Endothelial cell of umbilical vein (primary cell): ENCODE measurements at regions not wholly inside any gene's neighbourhood (a gene's known extent, or its start where the extent isn't known, plus 50 kb on each side); places are given as distances from the start of the nearest gene placed in this dataset.

Experiments used
- BruUV-seq: library from RNA; stranded (reverse); fragments of 400-500 nt; replicated peaks from 2 replicates; lab custom pipeline; 2021; lab: Mats Ljungman, UMichigan
- CTCF ChIA-PET: fragments of 300-600, 350-600 bp; sonication (Branson Sonifier 250); formaldehyde crosslinking; loops from one replicate; lab custom pipeline; 2021; ENCODE audit warnings: antibody characterized with exemption, inconsistent platforms; lab: Charles Lee
- POLR2A ChIA-PET: fragments of 300-600, 350-600 bp; sonication (Branson Sonifier 250); formaldehyde crosslinking; loops from one replicate; lab custom pipeline; 2021; ENCODE audit warnings: antibody characterized with exemption, inconsistent platforms; lab: Charles Lee
- DNase-seq: peaks from one replicate; pipeline ENCODE4 v3.0.0-alpha.2; 2011; ENCODE audit warnings: low read depth, low spot score
- FAIRE-seq: peaks from 2 replicates; lab custom pipeline; 2011; peaks lifted over from hg19 to GRCh38; lab: Jason Lieb, UNC
- H2AFZ ChIP-seq: 2 replicates; pipeline ENCODE4 v1.6.0; 2012; ENCODE audit warnings: low read depth, low read length, control low read depth, inconsistent platforms
- H3K27ac ChIP-seq: 2 replicates; pipeline ENCODE4 v1.5.1; 2011; ENCODE audit warnings: low read depth, mild to moderate bottlenecking, control low read depth, low read length, moderate library complexity; ENCODE audit not compliant: insufficient read depth
- H3K27me3 ChIP-seq, 2 experiments: 2 replicates each; pipeline versions ENCODE4 v1.6.0 to v1.6.1; 2011; ENCODE audit warnings: low read length in 2 of 2, mixed read lengths in 1 of 2; ENCODE audit not compliant: control insufficient read depth in 2 of 2, insufficient read depth in 2 of 2
- H3K36me3 ChIP-seq, 2 experiments: 2 replicates in 1 of 2; 3 replicates in 1 of 2; pipeline ENCODE4 v1.5.1; 2011; ENCODE audit warnings: low read length in 2 of 2, mild to moderate bottlenecking in 1 of 2, moderate library complexity in 1 of 2; ENCODE audit not compliant: control insufficient read depth in 2 of 2, insufficient read depth in 2 of 2; ENCODE audit errors: extremely low read depth in 1 of 2
- H3K4me1 ChIP-seq: 3 replicates; pipeline ENCODE4 v1.5.1; 2011; ENCODE audit warnings: mild to moderate bottlenecking, low read length; ENCODE audit not compliant: control insufficient read depth, insufficient read depth; ENCODE audit errors: extremely low read depth
- H3K4me2 ChIP-seq: 2 replicates; pipeline ENCODE4 v1.6.1; 2011; ENCODE audit warnings: low read length, control low read depth, mixed read lengths; ENCODE audit not compliant: insufficient read depth
- H3K4me3 ChIP-seq, 3 experiments: fragments of 200-600 bp in 1 of 3; sonication (generic), shearing (Covaris generic) in 1 of 3; replicated peaks in 1 of 3; 2 replicates each; pipeline ENCODE4 v1.5.1; 2011 to 2016; ENCODE audit warnings: control low read depth in 3 of 3, low read length in 3 of 3, mild to moderate bottlenecking in 2 of 3, inconsistent platforms in 1 of 3, low read depth in 1 of 3, moderate library complexity in 1 of 3; ENCODE audit not compliant: insufficient read depth in 1 of 3
- H3K79me2 ChIP-seq: 2 replicates; pipeline ENCODE4 v1.6.0; 2012; ENCODE audit warnings: low read length, inconsistent platforms; ENCODE audit not compliant: control insufficient read depth, insufficient read depth
- H3K9ac ChIP-seq: replicated peaks from 2 replicates; pipeline ENCODE3; 2011; ENCODE audit warnings: low read length, control low read depth; ENCODE audit not compliant: insufficient read depth; ENCODE audit errors: extremely low read depth
- H3K9me1 ChIP-seq: replicated peaks from 3 replicates; pipeline ENCODE4 v1.6.0; 2011; ENCODE audit warnings: mild to moderate bottlenecking, low read length; ENCODE audit not compliant: control insufficient read depth, insufficient read depth; ENCODE audit errors: extremely low read depth
- H3K9me3 ChIP-seq: replicated peaks from 2 replicates; pipeline ENCODE4 v1.5.1; 2012; ENCODE audit warnings: low read length, inconsistent platforms; ENCODE audit not compliant: control insufficient read depth, insufficient read depth
- H4K20me1 ChIP-seq: replicated peaks from 2 replicates; pipeline ENCODE3; 2011; ENCODE audit warnings: mild to moderate bottlenecking, low read length; ENCODE audit not compliant: control insufficient read depth, insufficient read depth; ENCODE audit errors: extremely low read depth
- CTCF ChIP-seq, 2 donors: IDR thresholded peaks; 1 replicate in 1 of 2; 2 replicates in 1 of 2; pipeline ENCODE4 v1.5.1; 2011; ENCODE audit warnings: low read length in 2 of 2, mild to moderate bottlenecking in 2 of 2, moderate library complexity in 2 of 2, control low read depth in 1 of 2, inconsistent platforms in 1 of 2, low read depth in 1 of 2; ENCODE audit not compliant: insufficient read depth in 1 of 2; ENCODE audit errors: extremely low read depth in 1 of 2
- EZH2 ChIP-seq: IDR thresholded peaks from 2 replicates; pipeline ENCODE4 v1.6.1; 2012; ENCODE audit warnings: borderline replicate concordance, low read depth, mild to moderate bottlenecking, moderate library complexity, low read length, inconsistent platforms; ENCODE audit not compliant: severe bottlenecking
- FOS ChIP-seq: IDR thresholded peaks from 2 replicates; pipeline ENCODE4 v1.6.1; 2011; ENCODE audit warnings: mild to moderate bottlenecking, low read length, moderate library complexity, borderline replicate concordance; ENCODE audit not compliant: insufficient read depth
- GATA2 ChIP-seq: IDR thresholded peaks from 2 replicates; pipeline ENCODE4 v1.7.0; 2011; ENCODE audit warnings: low read depth, mild to moderate bottlenecking, moderate library complexity, mixed read lengths, low read length; ENCODE audit not compliant: insufficient read length, insufficient read depth
- JUN ChIP-seq: IDR thresholded peaks from 2 replicates; pipeline ENCODE4 v1.6.1; 2011; ENCODE audit warnings: borderline replicate concordance, low read depth; ENCODE audit not compliant: insufficient read length, insufficient read depth
- MYC ChIP-seq: IDR thresholded peaks from one replicate; pipeline ENCODE4 v1.6.1; 2011; ENCODE audit warnings: mild to moderate bottlenecking, low read depth, low read length
- POLR2A ChIP-seq: IDR thresholded peaks from 2 replicates; pipeline ENCODE4 v1.6.1; 2012; ENCODE audit warnings: low read depth, mild to moderate bottlenecking, control low read depth, low read length
- POLR2AphosphoS5 ChIP-seq: IDR thresholded peaks from 2 replicates; pipeline ENCODE4 v1.6.1; 2012; ENCODE audit warnings: low read depth, mild to moderate bottlenecking, control low read depth, low read length, moderate library complexity; ENCODE audit not compliant: insufficient read depth
- dilution Hi-C: fragments of 300-500 bp; cut with MboI; formaldehyde crosslinking; loops from one replicate; pipeline ENCODE4 v1.15.0; 2019; ENCODE audit warnings: low sequenced_read_pairs; ENCODE audit not compliant: extremely low pct_ligation_motif_present
- intact Hi-C: fragments of 100-400 bp; cut with micrococcal nuclease; formaldehyde crosslinking; loops from one replicate; pipeline ENCODE4 v1.10.0; 2022
- TF ChIP-seq, protein P1 (sequence below): IDR thresholded peaks from 2 replicates; pipeline ENCODE4 v1.6.1; 2011; ENCODE audit not compliant: insufficient read depth, insufficient read length

- H3K9me1 ChIP-seq = no peaks in the 10 kb centered on the region
- H3K4me2 ChIP-seq = no peak overlapping the region
- DNase-seq = no peak
- no peak for FAIRE-seq
- ChIA-PET CTCF (no interaction called here), POLR2A (no interaction called here)
- no peaks in the 10 kb centered on the region for H3K27me3 ChIP-seq
- dilution Hi-C loops (no loop called here), intact Hi-C loops (no loop called here)
- no peak for TF ChIP-seq POLR2A
- peaks cover 2% of the 10 kb centered on the region for H3K9me3 ChIP-seq
- no peak overlapping the region for H2AFZ ChIP-seq
- no peak overlapping the region for H3K4me3 ChIP-seq
- no peak overlapping the region for H3K9ac ChIP-seq
- no peak overlapping the region for H3K27ac ChIP-seq
- no TSS peak for BruUV-seq
- H4K20me1 ChIP-seq = no peaks in the 10 kb centered on the region
- H3K79me2 ChIP-seq = no peaks in the 10 kb centered on the region
- H3K36me3 ChIP-seq = no peaks in the 10 kb centered on the region
- H3K4me1 ChIP-seq = no peaks in the 10 kb centered on the region
These were observed 915.6 kb downstream of the TRHDE start for GRCh38 chr12:73187765-73188164.

- no peak for FAIRE-seq
- POLR2A ChIA-PET = no interaction called here
- Histone ChIP-seq H3K79me2 (no peaks in the 10 kb centered on the region), H4K20me1 (no peaks in the 10 kb centered on the region), H3K27me3 (no peaks in the 10 kb centered on the region), H3K27ac (no peak overlapping the region), H2AFZ (no peak overlapping the region), H3K4me1 (no peaks in the 10 kb centered on the region), H3K9me1 (no peaks in the 10 kb centered on the region), H3K36me3 (no peaks in the 10 kb centered on the region), H3K4me3 (no peak overlapping the region), H3K4me2 (no peak overlapping the region), H3K9ac (no peak overlapping the region), H3K9me3 (no peaks in the 10 kb centered on the region)
- intact Hi-C loops = no loop called here
- BruUV-seq = no TSS peak
- dilution Hi-C loops = no loop called here
- TF ChIP-seq GATA2 = no peak
- TF ChIP-seq, protein P1, sequence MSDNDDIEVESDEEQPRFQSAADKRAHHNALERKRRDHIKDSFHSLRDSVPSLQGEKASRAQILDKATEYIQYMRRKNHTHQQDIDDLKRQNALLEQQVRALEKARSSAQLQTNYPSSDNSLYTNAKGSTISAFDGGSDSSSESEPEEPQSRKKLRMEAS = no peak
- no peak for TF ChIP-seq POLR2A
- no peak for TF ChIP-seq EZH2
- no peak for TF ChIP-seq MYC
- no peak for TF ChIP-seq POLR2AphosphoS5
- no peak for TF ChIP-seq JUN
- TF ChIP-seq FOS = no peak
- no peak for TF ChIP-seq CTCF (IDR thresholded peaks at IDR 0.05; ENCODE audit: extremely low read depth in 1 of 2, insufficient read depth in 1 of 2, low read depth in 1 of 2, low read length in 2 of 2)
- no peak for DNase-seq
- CTCF ChIA-PET = no interaction called here
These were observed 938.5 kb downstream of the TRHDE start for GRCh38 chr12:73210548-73211204.
